HG03175 (cell line): ENCODE measurements at regions not wholly inside any gene's neighbourhood (a gene's known extent, or its start where the extent isn't known, plus 50 kb on each side); places are given as distances from the start of the nearest gene placed in this dataset.
A peak's percentile ranks its signal among the peaks of the same experiment; 100 is the strongest.
"Not testable (repeated sequence)": the region's sequence is repeated elsewhere in the genome, so short reads cannot be mapped to it uniquely, and the experiment has no call there.

Experiments
- ATAC-seq: cut with Tn5 transposase; IDR thresholded peaks from one replicate; pipeline ENCODE4 v1.9.1; 2021; ENCODE audit warnings: mild to moderate bottlenecking, moderate library complexity; ENCODE audit not compliant: unreplicated experiment

DNA sequence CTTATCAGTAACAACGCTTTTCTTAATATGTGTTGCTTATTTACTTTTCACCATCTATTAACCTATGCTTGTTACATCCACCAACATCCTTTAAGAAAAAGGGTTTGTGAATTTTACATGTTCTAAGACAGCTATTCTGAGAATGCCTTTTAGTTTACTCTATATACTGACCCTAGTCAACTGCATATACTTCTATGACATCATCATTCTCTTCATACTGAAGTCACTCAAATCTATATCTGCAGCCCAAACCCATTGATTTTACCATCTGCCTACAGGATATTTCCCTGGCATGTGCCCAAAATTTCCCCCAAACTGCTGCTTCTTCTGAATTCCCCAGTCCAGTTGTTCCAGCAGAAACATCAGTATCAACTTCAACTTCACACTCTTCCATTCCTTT is 94.6 kb upstream of the FAM204A start:
- ATAC-seq = no peak

DNA sequence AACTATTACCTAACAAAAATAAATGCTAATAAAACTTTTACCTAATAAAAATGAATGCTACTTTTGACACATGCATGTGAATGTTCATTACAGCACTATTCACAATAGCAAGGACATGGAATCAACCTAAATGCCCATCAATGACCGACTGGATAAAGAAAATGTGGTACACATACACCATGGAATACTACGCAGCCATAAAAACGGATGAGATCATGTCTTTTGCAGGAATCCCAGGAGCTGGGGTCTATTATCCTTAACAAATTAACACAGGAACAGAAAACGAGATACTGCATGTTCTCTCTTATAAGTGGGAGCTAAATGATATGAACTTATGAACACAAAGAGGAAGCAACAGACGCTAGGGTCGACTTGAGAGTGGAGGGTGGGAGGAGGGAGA is 88.1 kb upstream of the FAM204A start:
- ATAC-seq = no peak

DNA sequence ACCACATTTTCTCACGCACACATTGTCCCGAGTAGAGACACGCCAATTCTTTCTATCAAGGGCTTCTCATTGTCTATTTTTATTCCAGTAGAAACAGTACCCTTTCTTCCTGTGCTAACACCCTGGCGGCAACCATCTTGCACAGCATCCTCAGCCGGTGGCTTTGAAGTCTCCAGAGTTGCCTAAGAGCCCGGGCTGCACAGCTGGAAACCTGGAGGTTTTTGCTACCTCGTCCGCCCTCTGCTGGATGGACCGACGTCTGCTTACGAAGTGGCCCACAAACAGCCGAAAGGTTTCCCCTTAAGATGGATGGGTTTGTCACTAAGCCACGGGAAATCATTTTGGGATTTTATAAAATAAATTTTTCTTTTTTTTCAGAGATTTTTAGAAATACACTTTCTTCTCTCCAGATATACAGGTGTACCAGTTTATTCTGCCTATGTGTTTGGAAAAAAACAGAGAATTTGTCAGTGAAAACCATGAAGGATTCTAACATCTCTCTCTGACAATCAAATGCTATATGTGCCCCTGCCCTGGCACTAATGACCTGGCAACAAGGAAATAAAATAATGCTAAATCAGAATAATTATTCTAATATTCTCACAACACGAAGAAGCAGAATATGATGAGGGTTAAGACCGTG is 81.8 kb upstream of the FAM204A start:
- peak; percentile 95 for ATAC-seq

DNA sequence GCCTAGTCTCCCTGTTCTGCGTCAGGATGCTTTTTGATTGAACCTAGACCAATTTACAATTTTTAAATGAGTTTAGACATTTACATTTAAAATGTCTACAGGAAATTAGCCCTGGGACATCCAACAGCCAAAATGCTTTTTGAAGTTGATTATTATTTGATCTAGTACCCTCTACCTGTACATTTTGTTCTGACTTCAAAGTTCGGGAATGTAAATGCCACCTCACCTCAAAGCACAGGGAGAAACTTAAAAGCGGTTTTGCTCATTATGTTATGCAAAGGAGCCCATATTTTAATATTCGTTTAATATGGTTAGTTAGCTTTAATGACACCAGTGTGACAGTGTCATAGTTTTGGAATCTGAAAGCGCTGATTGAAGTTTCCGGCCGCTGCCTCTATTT is 80.1 kb upstream of the FAM204A start:
- ATAC-seq = no peak

DNA sequence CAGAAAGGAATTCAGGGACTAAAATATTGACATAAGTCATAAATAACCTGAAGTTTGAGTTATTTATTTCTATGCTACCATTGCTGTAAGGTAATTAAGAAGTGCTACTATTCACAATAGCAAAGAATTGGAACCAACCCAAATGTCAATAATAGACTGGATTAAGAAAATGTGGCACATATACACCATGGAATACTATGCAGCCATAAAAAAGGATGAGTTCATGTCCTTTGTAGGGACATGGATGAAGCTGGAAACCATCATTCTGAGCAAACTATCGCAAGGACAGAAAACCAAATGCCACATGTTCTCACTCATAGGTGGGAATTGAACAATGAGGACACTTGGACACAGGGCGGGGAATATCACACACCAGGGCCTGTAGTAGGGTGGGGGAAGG is 77.9 kb upstream of the FAM204A start:
- ATAC-seq = not testable (repeated sequence)

DNA sequence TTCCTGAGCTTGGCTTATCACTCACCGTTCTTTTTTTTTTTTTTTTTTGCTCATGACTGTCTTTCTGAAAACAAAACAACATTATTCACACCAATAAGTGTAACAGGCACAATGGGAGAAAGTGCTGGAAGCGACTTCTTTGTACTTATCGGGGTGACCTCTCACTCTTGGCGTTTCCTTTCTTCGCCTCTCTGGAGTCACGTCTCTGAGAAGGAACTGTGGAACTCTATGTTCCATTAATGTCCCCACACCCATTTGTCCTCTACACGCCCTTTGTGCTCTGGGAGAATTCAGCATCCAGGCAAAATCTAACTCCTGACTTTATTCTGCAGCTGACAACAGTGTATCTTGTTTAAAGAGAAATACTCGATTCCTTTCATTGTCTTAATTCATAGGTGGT is 70.8 kb upstream of the FAM204A start:
- ATAC-seq = no peak

DNA sequence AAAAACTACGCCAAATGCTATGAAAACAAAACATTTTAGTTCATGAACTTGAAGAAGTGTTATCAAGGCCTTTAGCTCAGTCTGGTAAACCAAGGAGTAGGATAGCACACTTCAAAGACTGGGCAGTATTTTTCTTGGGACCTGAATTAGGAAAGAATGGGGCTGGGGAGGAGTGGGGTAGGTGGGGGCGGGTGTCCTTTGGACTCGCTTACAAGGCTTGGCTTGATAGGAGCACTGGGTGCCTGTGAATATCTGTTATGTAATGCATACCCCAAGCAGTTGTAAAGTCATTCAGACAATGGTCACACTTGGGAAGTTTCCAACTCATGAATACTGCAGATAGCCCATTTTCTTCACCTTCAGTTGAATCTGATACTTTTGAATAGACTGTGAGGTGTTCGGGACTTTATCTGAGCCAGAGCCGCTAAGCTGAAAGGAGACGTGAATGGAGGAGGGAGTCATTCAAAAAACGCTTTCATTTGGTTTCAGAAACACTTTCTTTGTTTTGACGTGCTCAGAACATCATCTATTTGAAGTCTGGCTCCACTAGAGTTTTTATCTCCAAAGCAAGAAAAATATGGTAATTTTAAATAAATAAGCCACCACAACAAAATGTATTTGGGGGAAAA is 70.1 kb upstream of the FAM204A start:
- no peak for ATAC-seq

DNA sequence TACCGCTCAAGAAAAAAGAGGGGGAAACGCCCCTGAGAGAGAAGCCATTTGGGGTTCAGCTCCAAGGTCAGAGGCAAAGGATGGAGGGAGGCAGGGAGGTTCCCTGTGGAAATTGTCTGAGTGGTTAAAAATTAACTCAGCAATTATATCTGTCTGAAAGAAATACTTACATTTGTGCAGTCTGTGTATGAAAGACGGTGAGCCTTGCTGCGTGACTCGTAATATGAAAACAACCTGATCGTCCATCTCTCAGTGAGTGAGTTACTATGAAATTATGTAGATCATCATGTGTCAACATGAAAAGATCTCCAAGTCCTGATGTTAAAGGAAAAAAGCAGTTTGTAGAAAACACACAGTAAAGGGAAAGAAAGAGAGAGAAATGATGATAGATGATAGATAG is 67.2 kb upstream of the FAM204A start:
- no peak for ATAC-seq

DNA sequence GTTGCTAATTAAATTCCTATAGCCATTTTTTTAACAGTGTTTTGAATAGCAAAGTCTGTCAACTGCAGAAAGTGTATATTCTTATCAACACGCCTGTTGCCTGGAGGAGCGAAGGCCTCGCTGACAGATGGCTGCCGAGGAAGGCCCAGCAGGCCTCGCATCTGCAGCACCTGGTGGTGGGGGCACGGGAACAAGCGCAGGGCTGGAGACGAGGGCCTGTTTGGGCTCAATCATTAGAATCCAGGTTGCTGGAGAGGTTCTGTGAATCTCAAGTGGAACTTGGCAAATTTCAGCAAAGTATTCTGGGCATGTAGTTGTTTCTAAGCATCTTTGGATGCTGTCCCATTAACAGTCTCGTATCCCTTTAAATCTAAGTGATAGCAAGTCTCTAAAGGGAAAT is 66.1 kb upstream of the FAM204A start:
- ATAC-seq = no peak

DNA sequence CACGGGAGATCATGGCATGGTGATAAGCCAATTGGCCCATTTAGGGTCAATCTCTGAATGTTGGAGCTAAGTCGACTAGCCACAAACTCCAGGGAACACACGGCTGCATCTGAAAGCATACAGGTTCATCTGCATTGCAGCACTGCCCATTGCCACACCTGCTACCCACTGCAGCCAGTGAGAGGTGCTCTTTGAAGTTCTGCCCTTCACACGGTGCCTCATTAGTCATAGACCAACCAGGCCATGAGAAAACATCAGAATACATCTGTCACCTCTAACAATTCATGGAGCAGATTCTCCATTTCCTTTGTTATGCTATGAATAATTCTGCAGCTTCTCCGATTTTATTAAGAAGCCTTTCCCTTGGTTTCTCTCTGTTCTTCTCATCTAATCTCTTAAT is 65.7 kb upstream of the FAM204A start:
- ATAC-seq = no peak

DNA sequence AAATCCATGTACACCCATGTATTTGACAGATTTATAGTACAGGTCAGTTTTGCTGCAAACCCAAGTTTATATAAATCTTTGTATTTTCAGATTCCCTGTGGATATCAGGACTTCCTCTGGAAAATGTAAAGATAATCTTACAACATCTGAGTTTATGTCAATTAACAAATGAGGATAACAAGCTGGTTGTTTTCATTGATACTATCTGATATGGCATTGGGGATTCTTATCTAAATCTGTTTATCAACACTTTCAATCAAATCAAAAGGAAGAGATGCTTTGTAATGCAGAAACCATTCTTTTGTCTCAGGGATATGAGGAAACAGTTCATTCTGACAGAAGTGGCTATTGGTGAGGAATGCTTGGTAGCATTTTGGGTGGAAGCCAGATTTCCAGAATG is 64.9 kb upstream of the FAM204A start:
- no peak for ATAC-seq

DNA sequence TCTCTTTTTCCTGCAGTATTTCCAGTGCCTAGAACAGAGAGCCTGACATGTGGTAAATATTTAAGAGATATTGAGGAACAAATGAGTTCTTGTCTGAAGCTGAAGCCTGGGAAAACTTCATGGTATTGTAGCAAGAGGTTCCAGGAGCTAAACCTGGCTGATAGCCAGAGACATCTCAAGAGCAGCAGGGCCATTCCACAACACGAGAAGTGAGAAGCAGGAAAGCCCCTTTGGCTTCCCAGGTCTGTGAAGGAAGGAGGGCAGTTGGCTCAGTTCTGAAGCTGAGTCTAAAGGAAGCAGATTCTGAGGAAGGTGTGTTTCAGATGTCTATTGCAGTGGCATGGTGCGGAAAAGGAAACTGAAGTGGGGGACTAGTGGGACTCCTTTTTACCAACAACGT is 63.8 kb upstream of the FAM204A start:
- no peak for ATAC-seq

DNA sequence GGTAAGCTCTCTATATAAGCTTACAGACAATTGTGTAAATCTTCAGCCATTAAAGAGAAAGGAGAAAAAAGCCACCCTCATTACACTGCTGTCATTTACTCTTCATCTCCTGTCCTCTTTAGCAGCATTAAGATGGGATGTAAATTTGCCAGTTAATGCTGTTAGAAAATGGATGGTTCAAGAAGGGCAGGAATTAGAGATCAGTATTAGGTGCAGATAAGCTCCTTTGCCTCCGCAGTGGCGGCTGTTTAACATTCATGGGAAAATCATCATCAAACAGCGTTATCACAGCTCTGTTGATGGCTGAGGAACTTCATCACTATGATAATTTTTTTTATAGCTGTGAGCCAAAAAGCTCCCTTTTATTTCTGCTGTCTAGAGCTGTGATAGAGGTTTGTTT is 61.8 kb upstream of the FAM204A start:
- ATAC-seq = no peak

DNA sequence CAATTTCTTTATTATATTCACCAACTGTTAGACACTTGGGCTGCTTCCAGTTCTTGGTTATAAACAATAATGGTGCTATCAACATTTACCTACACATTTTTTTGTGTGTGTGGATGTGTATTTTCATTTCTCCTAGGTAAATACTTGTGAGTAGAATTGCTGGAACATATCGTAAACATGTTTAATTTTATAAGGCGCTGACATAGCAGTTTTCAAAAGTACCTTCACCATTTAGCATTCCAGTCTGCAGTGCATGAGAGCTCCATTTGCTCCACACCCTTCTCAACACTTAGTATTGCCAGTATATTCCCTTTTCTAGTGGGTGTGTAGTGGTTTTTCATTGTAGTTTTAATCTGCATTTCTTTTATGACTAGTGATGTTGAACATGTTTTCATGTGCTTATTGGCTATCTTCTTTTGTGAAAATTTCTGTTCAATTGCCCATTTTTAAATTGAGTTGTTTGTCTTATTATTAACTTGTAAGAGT is 59.6 kb upstream of the FAM204A start:
- ATAC-seq = no peak

DNA sequence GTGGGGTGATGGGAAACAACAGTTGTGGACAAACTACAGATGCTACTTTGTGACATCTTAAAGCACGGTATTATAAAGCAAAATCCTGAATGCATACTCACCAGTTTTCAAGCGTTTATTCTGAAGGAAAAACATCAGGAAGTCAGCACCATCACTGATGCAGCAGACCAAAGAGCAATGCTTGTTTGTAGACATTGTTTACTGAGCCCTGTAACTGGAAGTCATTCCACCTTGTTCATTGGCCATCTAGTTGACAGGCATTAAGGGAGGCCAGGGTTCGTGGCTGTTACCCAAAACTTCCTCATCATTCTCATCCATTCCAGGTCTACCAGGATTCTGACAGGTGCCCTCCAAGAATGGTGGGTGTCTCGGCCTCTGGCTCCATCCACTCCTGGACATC is 55.3 kb upstream of the FAM204A start:
- ATAC-seq = no peak

DNA sequence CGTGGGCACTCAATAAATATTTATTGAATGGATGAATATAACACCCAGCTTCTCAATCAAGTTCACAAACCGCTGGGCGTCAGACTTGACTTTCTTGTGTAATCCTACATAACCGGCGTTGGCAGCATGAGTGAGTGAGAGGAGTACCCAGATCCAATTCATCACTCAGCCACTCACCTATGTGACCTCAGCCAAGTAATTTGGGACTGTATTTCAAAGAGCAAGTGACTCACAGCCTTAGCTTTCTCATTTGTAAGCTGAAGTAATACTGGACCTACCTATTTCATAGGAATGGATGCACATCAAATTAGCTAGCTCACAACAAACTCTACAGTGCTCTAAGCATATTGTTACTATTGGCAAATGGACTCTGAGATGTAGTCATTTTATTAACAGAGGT is 53.8 kb upstream of the FAM204A start:
- ATAC-seq = no peak

DNA sequence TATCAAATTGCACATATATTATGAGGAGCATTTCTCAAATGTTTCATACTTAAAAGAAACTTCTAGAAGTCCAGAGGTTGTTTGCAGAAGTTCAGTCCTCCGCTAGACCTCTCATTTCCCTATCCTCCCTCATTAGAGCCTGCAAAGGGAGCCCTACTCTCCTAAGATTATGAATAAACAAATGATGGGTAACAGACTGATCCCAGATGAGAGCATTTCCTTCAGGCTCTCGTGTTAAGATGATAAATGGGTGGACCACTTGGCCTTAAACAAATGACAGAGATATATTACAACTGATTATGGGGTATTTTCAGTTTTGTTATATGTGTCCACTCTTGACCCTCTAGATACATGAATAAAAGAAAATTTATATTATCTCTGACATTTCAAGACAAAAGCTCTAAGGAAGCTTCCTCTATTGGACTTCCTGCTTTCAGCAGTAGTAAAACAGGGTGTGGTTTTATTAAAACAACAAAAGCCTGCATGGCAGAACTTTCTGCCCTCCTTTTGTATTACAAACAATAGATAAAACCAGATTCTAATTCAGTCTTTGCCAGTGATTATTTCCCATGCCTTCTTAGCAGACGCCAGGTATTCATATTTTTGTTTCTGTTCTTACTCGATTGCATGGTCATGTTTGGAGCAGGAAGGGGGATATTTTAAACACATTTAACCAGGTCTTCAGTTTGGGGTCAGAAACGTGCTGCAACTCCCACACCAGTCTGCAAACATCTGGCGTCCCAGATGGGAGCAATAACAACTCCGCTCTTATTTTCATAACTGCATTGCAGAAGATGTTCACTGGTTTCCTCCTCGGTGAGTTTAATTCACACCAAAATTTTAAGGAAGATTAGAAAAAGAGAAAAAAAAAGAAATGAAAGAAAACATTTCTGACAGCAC is 52.4 kb upstream of the FAM204A start:
- ATAC-seq = no peak

DNA sequence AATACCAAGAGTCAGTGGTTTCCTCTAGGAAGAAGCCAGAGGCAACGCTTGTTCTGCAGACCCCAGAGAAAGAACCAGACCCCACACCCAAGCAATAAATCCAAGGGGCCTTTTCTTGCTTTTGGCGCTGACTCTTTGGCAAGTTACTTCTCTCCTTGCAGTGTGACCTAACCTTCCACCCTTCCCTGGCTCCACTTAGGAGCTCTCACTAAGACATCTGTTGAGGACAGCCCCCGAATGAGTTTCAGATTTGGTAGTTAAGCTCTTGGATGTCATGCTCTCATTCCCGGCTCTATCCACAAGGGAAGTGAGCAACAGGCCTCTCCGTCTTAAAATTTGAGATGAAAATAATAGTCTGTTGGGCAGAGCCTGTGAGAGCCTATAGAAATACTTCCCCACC is 50.6 kb upstream of the FAM204A start:
- no peak for ATAC-seq
